Mesenteric fat pad (tissue), 1 donor: ENCODE measurements at regions not wholly inside any gene's neighbourhood (a gene's known extent, or its start where the extent isn't known, plus 50 kb on each side); places are given as distances from the start of the nearest gene placed in this dataset.

Experiments
- DNase-seq: peaks from one replicate; pipeline ENCODE4 v3.0.0-alpha.2; 2020; ENCODE audit warnings: low spot score
- donor health status: DM: yes; HTN: yes; CAD: no.

- no peak for DNase-seq
These were observed 50.2 kb upstream of the CTAGE1 start for GRCh38 chr18:22467760-22468553.

GRCh38 chr18:22468554-22468891, 50.8 kb upstream of the CTAGE1 start:
- DNase-seq = no peak

- no peak for DNase-seq
These were observed 51.5 kb upstream of the CTAGE1 start for GRCh38 chr18:22469061-22469734.

- no peak for DNase-seq
These were observed 52.2 kb upstream of the CTAGE1 start for GRCh38 chr18:22469926-22470247.

- no peak for DNase-seq
These were observed 52.8 kb upstream of the CTAGE1 start for GRCh38 chr18:22470248-22471235.

- DNase-seq = no peak
These were observed 53.9 kb upstream of the CTAGE1 start for GRCh38 chr18:22471546-22472131.

- no peak for DNase-seq
These were observed 55.7 kb upstream of the CTAGE1 start for GRCh38 chr18:22473366-22473765.

GRCh38 chr18:22475426-22476100, 57.8 kb upstream of the CTAGE1 start:
- DNase-seq = no peak

GRCh38 chr18:22477222-22477621, 59.5 kb upstream of the CTAGE1 start:
- DNase-seq = no peak

GRCh38 chr18:22482948-22483347, 65.2 kb upstream of the CTAGE1 start:
- DNase-seq = no peak

- no peak for DNase-seq
These were observed 65.7 kb upstream of the CTAGE1 start for GRCh38 chr18:22483407-22483806.

GRCh38 chr18:22484471-22484870, 66.8 kb upstream of the CTAGE1 start:
- DNase-seq = no peak

- no peak for DNase-seq
These were observed 68.1 kb upstream of the CTAGE1 start for GRCh38 chr18:22485808-22486244.

GRCh38 chr18:22486667-22487066, 69.0 kb upstream of the CTAGE1 start:
- no peak for DNase-seq

- DNase-seq = no peak
These were observed 70.8 kb upstream of the CTAGE1 start for GRCh38 chr18:22488554-22488953.

- DNase-seq = no peak
These were observed 72.0 kb upstream of the CTAGE1 start for GRCh38 chr18:22489704-22490103.

GRCh38 chr18:22490429-22490846, 72.7 kb upstream of the CTAGE1 start:
- no peak for DNase-seq

GRCh38 chr18:22493255-22493654, 75.5 kb upstream of the CTAGE1 start:
- DNase-seq = no peak

GRCh38 chr18:22493940-22494339, 76.2 kb upstream of the CTAGE1 start:
- DNase-seq = no peak

- DNase-seq = no peak
These were observed 77.1 kb upstream of the CTAGE1 start for GRCh38 chr18:22494771-22495170.

GRCh38 chr18:22499421-22499820, 81.7 kb upstream of the CTAGE1 start:
- DNase-seq = no peak
